CD4-positive, alpha-beta T cell (primary cell): ENCODE measurements at regions not wholly inside any gene's neighbourhood (a gene's known extent, or its start where the extent isn't known, plus 50 kb on each side); places are given as distances from the start of the nearest gene placed in this dataset.

Experiments used
- ATAC-seq: fragments of 200-7000 bp; cut with Tn5 transposase; one replicate; pipeline ENCODE4 v1.10.0; 2022; ENCODE audit warnings: mild to moderate bottlenecking; ENCODE audit not compliant: poor library complexity
- CTCF ChIA-PET: fragments of 350-600 bp; sonication (Branson Sonifier 250); formaldehyde crosslinking; loops from one replicate; lab custom pipeline; 2021; ENCODE audit warnings: antibody characterized with exemption, inconsistent platforms; lab: Charles Lee
- POLR2A ChIA-PET: fragments of 350-600 bp; sonication (Branson Sonifier 250); formaldehyde crosslinking; loops from one replicate; lab custom pipeline; 2021; ENCODE audit warnings: antibody characterized with exemption, inconsistent platforms; lab: Charles Lee
- DNase-seq, 14 experiments: peaks; one replicate each; pipeline ENCODE4 v3.0.0-alpha.2; 2013 to 2020; ENCODE audit warnings: mixed read lengths in 2 of 14
- H3K27ac ChIP-seq, 2 donors: one replicate each; pipeline versions ENCODE4 v1.5.1 to v1.7.0; 2013; ENCODE audit warnings: low read length in 2 of 2, low read depth in 1 of 2, mild to moderate bottlenecking in 1 of 2
- H3K27me3 ChIP-seq, 2 experiments: 1 replicate in 1 of 2; 2 replicates in 1 of 2; pipeline versions ENCODE4 v1.6.1 to v1.7.0; 2013; ENCODE audit warnings: low read length in 2 of 2, control low read depth in 1 of 2, mild to moderate bottlenecking in 1 of 2, moderate library complexity in 1 of 2; ENCODE audit not compliant: insufficient read depth in 2 of 2, control insufficient read depth in 1 of 2
- H3K36me3 ChIP-seq: one replicate; pipeline ENCODE4 v1.6.1; 2013; ENCODE audit warnings: low read length, control low read depth; ENCODE audit not compliant: insufficient read depth
- H3K4me1 ChIP-seq: one replicate; pipeline ENCODE4 v1.6.1; 2013; ENCODE audit warnings: low read length, control low read depth; ENCODE audit not compliant: insufficient read depth
- H3K4me3 ChIP-seq: one replicate; pipeline ENCODE4 v1.5.1; 2013; ENCODE audit warnings: mild to moderate bottlenecking, low read length, moderate library complexity
- H3K9me3 ChIP-seq, 2 experiments: 1 replicate in 1 of 2; 2 replicates in 1 of 2; pipeline versions ENCODE4 v1.6.1 to v1.7.0; 2013; ENCODE audit warnings: low read length in 2 of 2, mild to moderate bottlenecking in 2 of 2, control low read depth in 1 of 2, moderate library complexity in 1 of 2; ENCODE audit not compliant: control insufficient read depth in 1 of 2, insufficient read depth in 1 of 2
- H3K27ac Mint-ChIP-seq: one replicate; pipeline ENCODE4 v1.8.0; 2020; ENCODE audit warnings: mixed read lengths
- H3K27me3 Mint-ChIP-seq: one replicate; pipeline ENCODE4 v1.8.0; 2021; ENCODE audit warnings: mixed read lengths
- H3K36me3 Mint-ChIP-seq: one replicate; pipeline ENCODE4 v1.8.0; 2021; ENCODE audit warnings: low read depth, mixed read lengths
- H3K4me1 Mint-ChIP-seq: one replicate; pipeline ENCODE4 v1.8.0; 2021; ENCODE audit warnings: low read depth, mixed read lengths
- H3K4me3 Mint-ChIP-seq: one replicate; pipeline ENCODE4 v1.8.0; 2020; ENCODE audit warnings: mild to moderate bottlenecking, mixed read lengths
- H3K9me3 Mint-ChIP-seq: one replicate; pipeline ENCODE4 v1.8.0; 2020; ENCODE audit warnings: mixed read lengths
- intact Hi-C, 2 experiments: fragments of 100-400 bp; cut with DNase I in 1 of 2; cut with micrococcal nuclease in 1 of 2; formaldehyde crosslinking; loops; one replicate each; pipeline versions ENCODE4 v1.15.1 to v1.9.0; 2023 to 2025; cut with DNase I, micrococcal nuclease
- TF ChIP-seq, protein P1 (sequence below): fragments of 200-600 bp; IDR thresholded peaks from one replicate; pipeline ENCODE4 v1.8.0; 2022; ENCODE audit warnings: antibody characterized with exemption, mild to moderate bottlenecking

GRCh38 chr5:53399926-53400697 lies 80.3 kb upstream of the FST start:
- ATAC-seq = no peak
- no peaks in the 10 kb centered on the region for H3K36me3 Mint-ChIP-seq
- no peaks in the 10 kb centered on the region for H3K9me3 Mint-ChIP-seq
- intact Hi-C loops = no loop called here
- no peak overlapping the region for H3K4me3 Mint-ChIP-seq
- ChIA-PET CTCF (no interaction called here), POLR2A (no interaction called here)
- no peak overlapping the region for H3K4me3 ChIP-seq
- H3K27me3 ChIP-seq = peaks cover 0 to 3% of the 10 kb centered on the region in 2 experiments
- no peaks in the 10 kb centered on the region for H3K4me1 Mint-ChIP-seq
- DNase-seq = no peak
- H3K27me3 Mint-ChIP-seq = peaks cover 30% of the 10 kb centered on the region
- TF ChIP-seq, protein P1, sequence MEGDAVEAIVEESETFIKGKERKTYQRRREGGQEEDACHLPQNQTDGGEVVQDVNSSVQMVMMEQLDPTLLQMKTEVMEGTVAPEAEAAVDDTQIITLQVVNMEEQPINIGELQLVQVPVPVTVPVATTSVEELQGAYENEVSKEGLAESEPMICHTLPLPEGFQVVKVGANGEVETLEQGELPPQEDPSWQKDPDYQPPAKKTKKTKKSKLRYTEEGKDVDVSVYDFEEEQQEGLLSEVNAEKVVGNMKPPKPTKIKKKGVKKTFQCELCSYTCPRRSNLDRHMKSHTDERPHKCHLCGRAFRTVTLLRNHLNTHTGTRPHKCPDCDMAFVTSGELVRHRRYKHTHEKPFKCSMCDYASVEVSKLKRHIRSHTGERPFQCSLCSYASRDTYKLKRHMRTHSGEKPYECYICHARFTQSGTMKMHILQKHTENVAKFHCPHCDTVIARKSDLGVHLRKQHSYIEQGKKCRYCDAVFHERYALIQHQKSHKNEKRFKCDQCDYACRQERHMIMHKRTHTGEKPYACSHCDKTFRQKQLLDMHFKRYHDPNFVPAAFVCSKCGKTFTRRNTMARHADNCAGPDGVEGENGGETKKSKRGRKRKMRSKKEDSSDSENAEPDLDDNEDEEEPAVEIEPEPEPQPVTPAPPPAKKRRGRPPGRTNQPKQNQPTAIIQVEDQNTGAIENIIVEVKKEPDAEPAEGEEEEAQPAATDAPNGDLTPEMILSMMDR = no peak
- H3K27ac ChIP-seq = no peak overlapping the region
- H3K27ac Mint-ChIP-seq = no peak overlapping the region
- no peaks in the 10 kb centered on the region for H3K9me3 ChIP-seq
- no peaks in the 10 kb centered on the region for H3K4me1 ChIP-seq
- H3K36me3 ChIP-seq = no peaks in the 10 kb centered on the region

- Histone ChIP-seq H3K36me3 (no peaks in the 10 kb centered on the region), H3K27me3 (peaks cover 0 to 3% of the 10 kb centered on the region in 2 experiments), H3K9me3 (no peaks in the 10 kb centered on the region), H3K4me3 (no peak overlapping the region), H3K27ac (no peak overlapping the region), H3K4me1 (no peaks in the 10 kb centered on the region)
- DNase-seq (no peak), ATAC-seq (no peak)
- Mint-ChIP-seq H3K27ac (no peak overlapping the region), H3K9me3 (no peaks in the 10 kb centered on the region), H3K36me3 (no peaks in the 10 kb centered on the region), H3K4me1 (no peaks in the 10 kb centered on the region), H3K4me3 (no peak overlapping the region), H3K27me3 (peaks cover 18% of the 10 kb centered on the region)
- intact Hi-C loops = no loop called here
- TF ChIP-seq, protein P1 = no peak
- ChIA-PET POLR2A (no interaction called here), CTCF (no interaction called here)
Measured at GRCh38 chr5:53403291-53403690, 77.1 kb upstream of the FST start.

DNA sequence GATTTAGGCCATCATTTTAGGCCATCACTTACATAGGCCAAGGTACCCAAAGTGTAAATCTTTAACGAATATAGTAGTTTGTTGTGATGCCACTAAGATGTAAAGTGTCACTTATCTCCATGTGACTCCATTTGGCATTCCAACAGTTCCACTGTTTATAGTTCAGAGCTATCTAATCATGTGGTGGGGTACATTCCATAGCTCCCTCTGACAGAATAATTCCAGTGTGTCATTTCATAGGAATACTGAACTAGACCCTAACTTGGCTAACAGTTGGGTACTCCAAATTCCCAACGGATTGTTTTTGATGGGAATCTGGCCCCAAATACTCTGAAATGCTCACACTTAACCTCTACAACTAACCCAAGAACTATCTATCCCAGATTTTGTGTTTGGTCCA lies 76.7 kb upstream of the FST start:
- no peaks in the 10 kb centered on the region for H3K9me3 ChIP-seq
- no peak overlapping the region for H3K4me3 Mint-ChIP-seq
- peaks cover 14% of the 10 kb centered on the region for H3K27me3 Mint-ChIP-seq
- no peaks in the 10 kb centered on the region for H3K4me1 Mint-ChIP-seq
- intact Hi-C loops = no loop called here
- H3K27me3 ChIP-seq = peaks cover 0 to 3% of the 10 kb centered on the region in 2 experiments
- no peaks in the 10 kb centered on the region for H3K4me1 ChIP-seq
- no peak for ATAC-seq
- no peak overlapping the region for H3K27ac Mint-ChIP-seq
- no peak overlapping the region for H3K27ac ChIP-seq
- no peak overlapping the region for H3K4me3 ChIP-seq
- no peaks in the 10 kb centered on the region for H3K36me3 Mint-ChIP-seq
- ChIA-PET CTCF (no interaction called here), POLR2A (no interaction called here)
- no peaks in the 10 kb centered on the region for H3K9me3 Mint-ChIP-seq
- no peaks in the 10 kb centered on the region for H3K36me3 ChIP-seq
- no peak for DNase-seq
- TF ChIP-seq, protein P1 = no peak
